MG63 (cell line): ENCODE measurements at regions not wholly inside any gene's neighbourhood (a gene's known extent, or its start where the extent isn't known, plus 50 kb on each side); places are given as distances from the start of the nearest gene placed in this dataset.

Experiments
- DNase-seq: peaks from one replicate; pipeline ENCODE4 v3.0.0-alpha.2; 2020
- H3K27me3 ChIP-seq: fragments of 250-450 bp; sonication (Bioruptor Pico); 2 replicates; pipeline ENCODE4 v1.5.1; 2020; ENCODE audit warnings: mild to moderate bottlenecking, moderate library complexity
- H3K36me3 ChIP-seq: fragments of 250-450 bp; sonication (Bioruptor Pico); 2 replicates; pipeline ENCODE4 v1.5.1; 2020; ENCODE audit warnings: mild to moderate bottlenecking, moderate library complexity
- H3K4me3 ChIP-seq: fragments of 250-450 bp; sonication (Bioruptor Pico); 2 replicates; pipeline ENCODE4 v1.5.1; 2020; ENCODE audit warnings: mild to moderate bottlenecking, moderate library complexity
- H3K9me3 ChIP-seq: fragments of 250-450 bp; sonication (Bioruptor Pico); 2 replicates; pipeline ENCODE4 v1.5.1; 2020; ENCODE audit warnings: mild to moderate bottlenecking, moderate library complexity

- no peaks in the 10 kb centered on the region for H3K27me3 ChIP-seq
- H3K36me3 ChIP-seq, result no peaks in the 10 kb centered on the region
- H3K9me3 ChIP-seq, result no peaks in the 10 kb centered on the region
- H3K4me3 ChIP-seq, result no peak overlapping the region
- DNase-seq, result no peak
These were observed 89.3 kb upstream of the NCKAP5 start for GRCh38 chr2:133657591-133657990.

GRCh38 chr2:133658020-133658903, 90.0 kb upstream of the NCKAP5 start:
- no peak for DNase-seq
- no peaks in the 10 kb centered on the region for H3K36me3 ChIP-seq
- H3K27me3 ChIP-seq, result no peaks in the 10 kb centered on the region

GRCh38 chr2:133660510-133660909, 92.2 kb upstream of the NCKAP5 start:
- no peaks in the 10 kb centered on the region for H3K9me3 ChIP-seq
- H3K27me3 ChIP-seq, result no peaks in the 10 kb centered on the region
- no peak overlapping the region for H3K4me3 ChIP-seq
- DNase-seq, result no peak
- H3K36me3 ChIP-seq, result no peaks in the 10 kb centered on the region

More at GRCh38 chr2:133658020-133658903, 90.0 kb upstream of the NCKAP5 start:
- Histone ChIP-seq H3K9me3 (no peaks in the 10 kb centered on the region), H3K4me3 (no peak overlapping the region)

- Histone ChIP-seq H3K36me3 (no peaks in the 10 kb centered on the region), H3K27me3 (no peaks in the 10 kb centered on the region), H3K4me3 (no peak overlapping the region), H3K9me3 (no peaks in the 10 kb centered on the region)
- no peak for DNase-seq
These were observed 93.1 kb upstream of the NCKAP5 start for GRCh38 chr2:133661392-133661791.

- Histone ChIP-seq H3K36me3 (no peaks in the 10 kb centered on the region), H3K27me3 (no peaks in the 10 kb centered on the region), H3K9me3 (peaks cover 18% of the 10 kb centered on the region), H3K4me3 (no peak overlapping the region)
- no peak for DNase-seq
These were observed 98.4 kb upstream of the NCKAP5 start for GRCh38 chr2:133666621-133667020.

GRCh38 chr2:133667085-133667484, 98.8 kb upstream of the NCKAP5 start:
- no peaks in the 10 kb centered on the region for H3K27me3 ChIP-seq
- H3K36me3 ChIP-seq, result no peaks in the 10 kb centered on the region
- no peak for DNase-seq
- H3K4me3 ChIP-seq, result no peak overlapping the region
- peaks cover 18% of the 10 kb centered on the region for H3K9me3 ChIP-seq

- H3K36me3 ChIP-seq, result no peaks in the 10 kb centered on the region
- no peak for DNase-seq
- peaks cover 18% of the 10 kb centered on the region for H3K9me3 ChIP-seq
- H3K4me3 ChIP-seq, result no peak overlapping the region
- H3K27me3 ChIP-seq, result no peaks in the 10 kb centered on the region
These were observed 99.7 kb upstream of the NCKAP5 start for GRCh38 chr2:133667968-133668367.

GRCh38 chr2:133668547-133668946, 100.3 kb upstream of the NCKAP5 start:
- no peak for DNase-seq
- Histone ChIP-seq H3K36me3 (no peaks in the 10 kb centered on the region), H3K9me3 (peaks cover 18% of the 10 kb centered on the region), H3K27me3 (no peaks in the 10 kb centered on the region), H3K4me3 (no peak overlapping the region)

GRCh38 chr2:133673305-133673905, 105.1 kb upstream of the NCKAP5 start:
- no peak overlapping the region for H3K4me3 ChIP-seq
- no peaks in the 10 kb centered on the region for H3K27me3 ChIP-seq
- H3K36me3 ChIP-seq, result no peaks in the 10 kb centered on the region
- DNase-seq, result no peak
- H3K9me3 ChIP-seq, result peaks cover 15% of the 10 kb centered on the region

- Histone ChIP-seq H3K36me3 (no peaks in the 10 kb centered on the region), H3K4me3 (no peak overlapping the region), H3K9me3 (peaks cover 8% of the 10 kb centered on the region), H3K27me3 (no peaks in the 10 kb centered on the region)
- DNase-seq, result no peak
These were observed 105.8 kb upstream of the NCKAP5 start for GRCh38 chr2:133674066-133674432.

- peak overlapping the region; percentile 27 for H3K4me3 ChIP-seq
- H3K36me3 ChIP-seq, result no peaks in the 10 kb centered on the region
- DNase-seq, result peak; percentile 64
- peaks cover 2% of the 10 kb centered on the region for H3K9me3 ChIP-seq
- no peaks in the 10 kb centered on the region for H3K27me3 ChIP-seq
These were observed 106.4 kb upstream of the NCKAP5 start for GRCh38 chr2:133674433-133675331.

- Histone ChIP-seq H3K27me3 (no peaks in the 10 kb centered on the region), H3K36me3 (no peaks in the 10 kb centered on the region), H3K4me3 (no peak overlapping the region), H3K9me3 (no peaks in the 10 kb centered on the region)
- DNase-seq, result no peak
These were observed 108.3 kb upstream of the NCKAP5 start for GRCh38 chr2:133676392-133677130.

- no peak for DNase-seq
- Histone ChIP-seq H3K4me3 (no peak overlapping the region), H3K27me3 (no peaks in the 10 kb centered on the region), H3K9me3 (no peaks in the 10 kb centered on the region), H3K36me3 (no peaks in the 10 kb centered on the region)
These were observed 112.2 kb upstream of the NCKAP5 start for GRCh38 chr2:133680343-133681049.

- Histone ChIP-seq H3K36me3 (no peaks in the 10 kb centered on the region), H3K9me3 (no peaks in the 10 kb centered on the region), H3K4me3 (no peak overlapping the region), H3K27me3 (no peaks in the 10 kb centered on the region)
- DNase-seq, result no peak
These were observed 114.1 kb upstream of the NCKAP5 start for GRCh38 chr2:133682347-133682746.

GRCh38 chr2:133682906-133683305, 114.6 kb upstream of the NCKAP5 start:
- H3K9me3 ChIP-seq, result no peaks in the 10 kb centered on the region
- DNase-seq, result no peak

GRCh38 chr2:133685636-133686215, 117.5 kb upstream of the NCKAP5 start:
- no peak for DNase-seq

More at GRCh38 chr2:133682906-133683305, 114.6 kb upstream of the NCKAP5 start:
- no peak overlapping the region for H3K4me3 ChIP-seq
- no peaks in the 10 kb centered on the region for H3K36me3 ChIP-seq
- no peaks in the 10 kb centered on the region for H3K27me3 ChIP-seq

More at GRCh38 chr2:133685636-133686215, 117.5 kb upstream of the NCKAP5 start:
- Histone ChIP-seq H3K36me3 (no peaks in the 10 kb centered on the region), H3K9me3 (no peaks in the 10 kb centered on the region), H3K4me3 (no peak overlapping the region), H3K27me3 (peaks cover 4% of the 10 kb centered on the region; the same call in 1 of the 2 replicates)
